ENCODE measurements at regions not wholly inside any gene's neighbourhood (a gene's known extent, or its start where the extent isn't known, plus 50 kb on each side); places are given as distances from the start of the nearest gene placed in this dataset.
"Not testable (repeated sequence)": the region's sequence is repeated elsewhere in the genome, so short reads cannot be mapped to it uniquely, and the experiment has no call there.

GRCh38 chr5:125249400-125249799, 503.0 kb upstream of the ZNF608 start:
- TF ChIP-seq EP300 (IDR thresholded peaks at IDR 0.05): no peak
- TF ChIP-seq CTCF (IDR thresholded peaks at IDR 0.05): no peak
- TF ChIP-seq POLR2AphosphoS5 (IDR thresholded peaks at IDR 0.05): no peak
- no peak for TF ChIP-seq POLR2A (IDR thresholded peaks at IDR 0.05; ENCODE audit: low read depth)
- intact Hi-C loops (cut with DNase I): no loop called here
- 86% methylated on average over 2 of the region's 2 CpGs for WGBS
- H3K4me3 ChIP-seq: no peak overlapping the region
- no peaks in the 10 kb centered on the region for H3K27me3 ChIP-seq
- no peak for DNase-seq (ENCODE audit: extremely low spot score)
- H3K9me3 ChIP-seq: peaks cover 0 to 14% (median 4%) of the 10 kb centered on the region in 4 donors
- H3K4me1 ChIP-seq: no peaks in the 10 kb centered on the region
- no peak overlapping the region for H3K27ac ChIP-seq (replicated peaks in 1 of 4)
- no peaks in the 10 kb centered on the region for H3K36me3 ChIP-seq

GRCh38 chr5:125251703-125252102, 505.3 kb upstream of the ZNF608 start:
- DNase-seq (ENCODE audit: extremely low spot score): no peak
- no peak overlapping the region for H3K4me3 ChIP-seq
- no peak overlapping the region for H3K27ac ChIP-seq (replicated peaks in 1 of 4)
- peaks cover 0 to 15% (median 7%) of the 10 kb centered on the region in 4 donors for H3K9me3 ChIP-seq
- intact Hi-C loops (cut with DNase I): no loop called here
- TF ChIP-seq CTCF (IDR thresholded peaks at IDR 0.05) (no peak), POLR2AphosphoS5 (IDR thresholded peaks at IDR 0.05) (no peak), POLR2A (IDR thresholded peaks at IDR 0.05; ENCODE audit: low read depth) (no peak), EP300 (IDR thresholded peaks at IDR 0.05) (no peak)
- H3K4me1 ChIP-seq: no peaks in the 10 kb centered on the region
- H3K27me3 ChIP-seq: no peaks in the 10 kb centered on the region
- no peaks in the 10 kb centered on the region for H3K36me3 ChIP-seq

GRCh38 chr5:125253634-125254033, 507.2 kb upstream of the ZNF608 start:
- Histone ChIP-seq H3K4me1 (peaks cover 6 to 18% (median 8%) of the 10 kb centered on the region in 4 donors), H3K9me3 (peaks cover 0 to 10% (median 7%) of the 10 kb centered on the region in 4 donors)
- H3K27ac ChIP-seq (replicated peaks in 1 of 4); H3K27me3 ChIP-seq; H3K36me3 ChIP-seq; DNase-seq (ENCODE audit: extremely low spot score); intact Hi-C loops (cut with DNase I); H3K4me3 ChIP-seq: not testable (repeated sequence)
- WGBS: 98% methylated on average over 6 of the region's 7 CpGs

- Histone ChIP-seq H3K27me3 (no peaks in the 10 kb centered on the region), H3K4me3 (no peak overlapping the region), H3K36me3 (no peaks in the 10 kb centered on the region), H3K9me3 (peaks cover 0 to 10% (median 7%) of the 10 kb centered on the region in 4 donors), H3K4me1 (peaks cover 6 to 18% (median 8%) of the 10 kb centered on the region in 4 donors), H3K27ac (replicated peaks in 1 of 4) (no peak overlapping the region)
- TF ChIP-seq POLR2AphosphoS5 (IDR thresholded peaks at IDR 0.05) (no peak), POLR2A (IDR thresholded peaks at IDR 0.05; ENCODE audit: low read depth) (no peak), CTCF (IDR thresholded peaks at IDR 0.05) (no peak), EP300 (IDR thresholded peaks at IDR 0.05) (no peak)
- no peak for DNase-seq (ENCODE audit: extremely low spot score)
- WGBS: 88% methylated on average over 3 of the region's 3 CpGs
- intact Hi-C loops (cut with DNase I): no loop called here
These were observed 507.8 kb upstream of the ZNF608 start for GRCh38 chr5:125254267-125254666.

GRCh38 chr5:125256296-125256695, 509.9 kb upstream of the ZNF608 start:
- no peaks in the 10 kb centered on the region for H3K27me3 ChIP-seq
- no peak for TF ChIP-seq POLR2A (IDR thresholded peaks at IDR 0.05; ENCODE audit: low read depth)
- no peak for TF ChIP-seq CTCF (IDR thresholded peaks at IDR 0.05)
- TF ChIP-seq POLR2AphosphoS5 (IDR thresholded peaks at IDR 0.05): no peak
- TF ChIP-seq EP300 (IDR thresholded peaks at IDR 0.05): no peak
- peaks cover 0 to 10% (median 7%) of the 10 kb centered on the region in 4 donors for H3K9me3 ChIP-seq
- 91% methylated on average over 3 of the region's 3 CpGs for WGBS
- no peaks in the 10 kb centered on the region for H3K36me3 ChIP-seq
- no peak overlapping the region for H3K27ac ChIP-seq (replicated peaks in 1 of 4)
- peaks cover 6 to 18% (median 8%) of the 10 kb centered on the region in 4 donors for H3K4me1 ChIP-seq
- no peak overlapping the region for H3K4me3 ChIP-seq
- intact Hi-C loops (cut with DNase I): no loop called here
- no peak for DNase-seq (ENCODE audit: extremely low spot score)

All from esophagus muscularis mucosa (tissue), 4 donors.